Stimulated activated CD4-positive, alpha-beta T cell treated with anti-CD3 and anti-CD28 coated beads, Interleukin-12 subunit alpha, Interleukin-12 subunit beta, amount 100 ng/mL, for 48 hours (primary cell): ENCODE measurements at regions not wholly inside any gene's neighbourhood (a gene's known extent, or its start where the extent isn't known, plus 50 kb on each side); places are given as distances from the start of the nearest gene placed in this dataset.

Experiments used
- DNase-seq, 3 donors: peaks; one replicate each; pipeline ENCODE4 v3.0.0-alpha.2; 2020; ENCODE audit warnings: low read depth in 2 of 3, low spot score in 1 of 3

DNA sequence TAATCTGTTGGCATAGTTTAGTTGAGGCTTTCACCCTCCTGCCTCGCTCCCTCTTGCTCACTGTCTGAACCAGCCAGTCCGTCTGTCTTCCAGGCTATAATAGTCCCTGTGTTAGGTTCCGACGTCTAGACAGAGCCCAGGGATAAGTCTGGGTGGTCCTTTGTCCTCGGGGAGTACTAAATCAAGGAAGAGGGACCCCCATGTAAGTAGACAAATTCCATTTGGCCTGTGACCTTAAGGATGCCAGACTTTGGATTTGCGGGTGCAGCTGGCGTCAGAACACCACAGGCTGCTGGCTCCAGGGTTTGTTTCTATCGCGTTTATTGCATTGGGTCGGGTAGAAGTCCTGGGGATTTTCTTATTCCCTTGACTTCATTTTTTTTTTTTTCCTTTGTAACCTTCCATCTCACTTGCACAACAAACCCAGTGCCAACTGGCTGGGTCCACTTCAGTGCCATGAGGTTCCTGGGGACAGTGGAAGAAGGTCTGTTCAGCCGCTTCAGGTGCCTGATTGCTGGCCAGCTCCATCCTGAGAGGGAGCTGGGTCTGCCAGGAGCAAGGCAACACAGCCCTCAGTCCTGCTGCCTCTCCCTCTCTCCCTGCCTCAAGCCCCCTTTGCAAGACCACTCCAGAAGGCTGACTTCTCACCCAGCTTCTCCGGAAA is 95.4 kb upstream of the KLHL25 start:
- no peak for DNase-seq

DNA sequence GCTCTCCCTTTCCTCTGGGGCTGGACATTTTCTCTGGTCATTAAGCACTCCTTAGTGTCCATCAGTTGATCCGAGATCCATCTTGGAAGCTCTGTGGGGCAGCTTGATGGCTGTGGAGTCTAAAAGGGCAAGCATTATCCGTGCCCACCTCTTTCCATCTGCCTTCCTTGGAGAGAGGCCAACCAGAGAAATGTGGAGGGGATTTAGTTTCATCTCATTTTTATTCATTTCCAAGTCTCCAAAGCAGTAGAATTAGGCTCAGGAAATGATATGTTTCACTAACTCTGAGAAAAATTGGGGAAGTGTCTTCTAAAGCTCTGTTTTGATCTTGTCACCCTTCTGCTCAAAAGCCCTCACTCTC is 95.9 kb upstream of the KLHL25 start:
- no peak for DNase-seq

GRCh38 chr15:85891470-85891869 is 96.7 kb upstream of the KLHL25 start:
- DNase-seq, result no peak

- DNase-seq, result no peak
Observed at GRCh38 chr15:85892232-85892631, 97.5 kb upstream of the KLHL25 start.

DNA sequence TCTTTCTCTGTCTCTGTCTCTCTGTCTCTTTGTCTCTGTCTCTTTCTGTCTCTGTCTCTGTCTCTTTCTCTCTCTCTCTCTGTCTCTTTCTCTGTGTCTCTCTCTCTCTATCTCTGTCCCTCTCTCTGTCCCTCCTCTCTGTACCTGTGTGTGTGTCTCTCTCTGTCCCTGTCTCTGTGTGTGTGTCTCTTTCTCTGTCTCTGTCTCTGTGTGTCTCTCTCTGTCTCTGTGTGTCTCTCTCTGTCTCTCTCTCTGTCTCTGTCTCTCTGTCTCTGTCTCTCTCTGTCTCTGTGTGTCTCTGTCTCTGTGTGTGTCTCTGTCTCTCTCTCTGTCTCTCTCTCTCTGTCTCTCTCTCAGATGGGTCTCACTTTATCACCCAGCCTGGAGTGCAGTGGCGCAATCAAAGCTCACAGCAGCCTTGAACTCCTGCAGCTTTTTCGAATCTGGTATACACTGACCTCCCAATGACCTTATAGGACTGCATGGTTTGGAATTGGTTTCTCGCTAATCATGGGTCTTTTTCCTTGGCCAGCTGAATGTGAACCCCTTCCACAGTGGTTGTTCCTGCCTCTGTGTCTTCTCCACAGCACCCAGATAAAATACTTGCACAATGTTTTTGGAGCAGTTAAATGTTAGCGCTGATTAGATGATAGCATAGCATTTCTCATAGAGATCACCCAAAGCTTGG is 102.6 kb upstream of the KLHL25 start:
- DNase-seq, result no peak

DNA sequence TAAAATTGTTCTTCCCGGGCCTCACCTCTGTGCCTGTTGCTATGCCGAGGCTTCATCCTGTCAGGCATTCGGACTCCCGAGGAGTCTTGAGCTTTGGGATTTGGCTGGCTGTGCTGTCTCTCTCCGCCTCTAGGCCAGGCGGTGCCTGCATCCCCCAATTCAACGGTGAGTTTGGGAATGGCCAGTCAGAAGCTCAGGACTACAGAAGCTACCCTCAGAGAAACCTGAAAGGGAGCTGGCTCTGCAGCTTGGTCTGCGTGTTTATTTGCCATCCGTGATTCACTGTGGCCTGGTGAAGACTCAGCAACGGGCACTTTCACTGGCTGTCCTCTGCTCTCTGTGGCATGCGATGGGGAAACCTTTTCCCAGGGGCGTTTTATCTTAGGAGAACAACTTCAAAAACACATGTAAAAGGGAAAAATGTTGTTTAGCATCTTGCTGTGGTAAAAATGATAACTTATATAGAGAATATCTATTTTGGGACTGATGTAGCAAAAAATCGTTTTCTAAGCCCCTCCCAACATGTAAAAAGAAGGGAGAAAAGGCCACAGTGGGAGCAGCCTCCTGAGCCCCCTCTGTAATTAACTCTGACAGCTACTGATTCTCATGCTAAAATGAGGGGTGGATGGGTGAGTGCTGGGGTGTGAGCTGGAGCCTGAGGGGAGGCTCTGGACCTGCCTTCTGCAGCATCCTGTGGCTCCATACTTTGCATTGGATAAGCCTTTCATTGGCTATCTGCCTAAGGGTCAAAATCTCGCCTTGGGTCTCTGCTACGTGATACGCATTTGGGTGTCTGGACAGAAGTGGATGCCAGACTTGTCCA is 103.4 kb upstream of the KLHL25 start:
- DNase-seq, result no peak

- DNase-seq, result no peak
Observed at GRCh38 chr15:85899927-85900326, 105.2 kb upstream of the KLHL25 start.

DNA sequence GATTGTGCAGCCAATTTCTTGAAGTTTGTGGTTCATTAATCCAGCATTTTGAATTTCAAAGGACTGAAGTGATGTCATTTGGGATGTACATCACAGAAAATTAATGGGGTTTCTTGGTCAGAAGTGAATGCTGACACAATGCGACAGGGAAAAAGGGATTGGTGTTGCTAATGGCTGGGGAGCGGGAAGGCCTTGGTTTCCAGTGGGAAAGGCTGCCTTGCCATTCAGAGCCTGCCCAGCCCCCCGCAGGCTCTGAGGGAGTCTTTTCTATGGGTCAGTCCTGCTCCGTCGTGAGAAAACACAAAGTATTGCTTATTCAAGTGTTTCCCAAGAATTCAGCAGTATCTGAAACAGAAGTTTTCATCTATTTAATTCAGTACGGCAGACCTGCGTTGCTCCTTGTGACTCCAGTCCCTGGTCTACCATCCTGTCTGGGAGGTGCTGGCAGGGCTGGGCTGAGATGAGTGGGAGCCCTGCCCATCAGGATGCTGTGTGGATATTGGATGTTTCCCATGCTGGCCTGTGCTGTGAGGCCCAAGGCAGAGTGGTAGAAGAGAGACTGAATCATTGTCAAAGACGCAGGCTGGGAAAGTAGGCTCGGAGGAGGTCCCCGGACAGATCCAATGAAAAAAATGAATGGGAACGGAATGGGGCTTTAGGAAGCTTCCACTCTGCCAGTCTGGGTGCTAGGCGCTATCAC is 111.2 kb upstream of the KLHL25 start:
- no peak for DNase-seq

DNA sequence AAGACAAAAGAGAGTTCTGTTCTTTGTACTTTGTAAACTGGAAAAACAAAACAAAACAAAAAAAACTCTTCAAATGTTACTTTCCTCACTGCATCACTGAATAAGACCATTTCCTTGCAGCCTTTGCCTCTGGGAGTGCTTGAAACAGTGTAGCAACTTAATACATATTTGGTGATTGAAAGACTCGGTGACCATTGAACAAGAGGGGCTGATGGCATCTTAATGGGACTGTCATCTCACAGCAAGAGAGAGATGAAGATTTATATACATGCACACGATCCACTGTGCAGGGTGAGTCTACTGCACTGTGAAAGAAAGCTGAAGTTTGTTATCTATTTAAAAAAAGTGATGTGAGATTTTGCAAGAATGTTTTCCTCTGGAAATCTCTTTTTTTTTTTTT is 111.9 kb upstream of the KLHL25 start:
- no peak for DNase-seq

- DNase-seq, result no peak
Observed at GRCh38 chr15:85910834-85911233, 116.1 kb upstream of the KLHL25 start.

DNA sequence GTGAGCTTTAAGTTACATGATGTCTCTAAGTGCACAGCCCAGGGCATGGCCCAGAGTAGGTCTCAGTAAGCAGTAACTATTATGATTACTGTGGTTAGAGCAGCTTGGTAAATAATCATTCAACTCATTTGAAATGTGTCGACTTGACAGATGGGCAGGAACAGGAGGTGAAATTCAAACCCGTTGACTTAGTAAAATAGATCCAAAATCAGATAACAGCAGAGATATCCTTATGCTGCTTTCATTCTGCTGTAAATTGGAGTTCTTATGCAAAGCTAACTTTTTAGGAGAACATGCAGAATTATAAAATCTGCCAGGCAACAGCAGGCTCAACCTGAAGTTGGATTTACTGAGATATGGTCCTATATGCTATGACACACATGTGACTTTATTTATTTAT is 118.7 kb upstream of the KLHL25 start:
- DNase-seq, result no peak

- no peak for DNase-seq
Observed at GRCh38 chr15:85920956-85921355, 126.2 kb upstream of the KLHL25 start.

DNA sequence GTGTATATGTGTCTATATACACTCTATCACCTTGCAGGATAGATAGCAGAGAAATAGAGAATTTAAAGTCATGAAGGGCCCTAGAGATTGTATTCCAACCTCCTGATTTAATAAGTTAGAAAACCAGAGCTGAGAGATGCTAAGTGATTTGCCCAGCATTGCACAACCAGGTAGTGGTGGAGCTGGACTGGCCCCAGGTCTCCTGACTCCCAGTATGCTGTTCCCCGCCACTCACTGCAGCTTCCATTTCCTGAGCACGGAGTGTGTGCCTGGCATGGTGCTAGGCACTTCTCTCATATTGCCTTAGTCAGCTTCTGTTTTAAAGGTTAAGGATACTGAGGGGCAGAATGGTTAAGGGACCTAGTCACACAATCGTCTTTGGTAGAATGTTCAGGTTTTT is 129.4 kb upstream of the KLHL25 start:
- no peak for DNase-seq

- no peak for DNase-seq
Observed at GRCh38 chr15:85925649-85926237, 131.0 kb upstream of the KLHL25 start.

DNA sequence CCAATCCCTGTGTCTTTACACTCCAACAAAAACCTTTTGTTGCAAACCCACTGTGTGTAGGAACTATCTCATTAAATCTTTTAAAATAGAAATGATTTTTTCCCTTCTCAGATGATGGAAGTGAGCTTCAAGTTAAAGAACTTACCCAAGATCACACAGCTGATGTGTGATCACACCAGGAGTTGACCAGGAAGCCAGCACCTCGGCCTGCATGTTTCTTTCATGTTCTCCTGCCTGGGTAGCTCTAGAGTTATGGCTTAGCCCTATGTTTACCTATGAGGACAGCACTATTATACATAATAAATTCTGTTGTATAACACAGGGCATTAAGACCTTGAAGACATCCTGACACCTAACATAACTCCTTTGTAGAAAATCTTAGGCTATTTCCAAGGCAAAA is 132.1 kb upstream of the KLHL25 start:
- DNase-seq, result no peak

GRCh38 chr15:85927931-85928537 is 133.3 kb upstream of the KLHL25 start:
- DNase-seq, result no peak

DNA sequence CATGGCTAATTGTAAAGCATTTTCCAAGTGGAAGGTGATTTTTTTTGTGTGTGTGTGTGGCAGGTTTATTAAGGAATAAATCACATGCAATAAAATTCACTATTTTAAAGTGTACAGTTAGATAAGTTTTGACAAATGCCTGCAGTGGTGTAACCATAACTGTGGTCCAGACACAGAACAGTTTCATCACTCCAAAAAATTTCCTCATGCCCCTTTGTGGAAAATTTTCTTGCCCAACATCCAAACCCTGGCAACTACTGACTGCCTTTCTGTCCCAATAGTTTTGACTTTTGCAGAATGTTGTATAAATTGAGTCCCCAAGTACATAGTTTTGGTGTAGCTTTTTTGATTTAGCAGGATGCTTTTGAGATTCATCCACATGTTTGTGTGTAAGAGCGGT is 135.1 kb upstream of the KLHL25 start:
- DNase-seq, result no peak

GRCh38 chr15:85932391-85932790 is 137.7 kb upstream of the KLHL25 start:
- DNase-seq, result no peak

- no peak for DNase-seq
Observed at GRCh38 chr15:85934691-85935090, 140.0 kb upstream of the KLHL25 start.

DNA sequence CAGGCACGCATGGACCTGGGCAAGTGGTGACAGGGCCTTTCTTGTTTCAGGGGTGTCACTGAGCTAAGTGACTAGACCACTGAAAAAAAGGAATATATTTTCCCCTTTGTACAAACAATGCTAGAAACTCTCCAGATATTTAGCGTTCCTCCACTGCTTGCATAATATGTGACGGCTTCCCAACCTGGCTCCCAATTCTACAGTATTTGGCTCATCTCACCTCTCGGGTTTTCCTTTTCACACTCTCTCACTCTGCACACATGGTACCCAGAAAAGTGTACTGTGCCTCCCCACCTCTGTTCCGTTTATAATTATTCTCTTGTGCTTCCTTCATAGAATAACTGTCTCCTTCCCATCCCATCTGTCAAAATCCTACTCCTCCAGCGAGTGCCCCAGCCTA is 140.5 kb upstream of the KLHL25 start:
- DNase-seq, result no peak

GRCh38 chr15:85937661-85938060 is 142.0 kb upstream of the AGBL1 start:
- no peak for DNase-seq
